Right atrium auricular region (tissue), 2 donors: ENCODE measurements at regions not wholly inside any gene's neighbourhood (a gene's known extent, or its start where the extent isn't known, plus 50 kb on each side); places are given as distances from the start of the nearest gene placed in this dataset.
"Not testable (repeated sequence)": the region's sequence is repeated elsewhere in the genome, so short reads cannot be mapped to it uniquely, and the experiment has no call there.

Experiments
- DNase-seq: peaks from one replicate; pipeline ENCODE4 v3.0.0-alpha.2; 2019; ENCODE audit warnings: low spot score
- H3K27ac ChIP-seq, 2 donors: fragments of 200-600 bp; sonication (generic); 1 replicate in 1 of 2; 2 replicates in 1 of 2; pipeline ENCODE4 v1.5.1; 2016 to 2019
- H3K27me3 ChIP-seq, 2 donors: fragments of 200-600 bp; sonication (generic); one replicate each; pipeline versions ENCODE4 v1.5.1 to v1.6.0; 2017 to 2019
- H3K36me3 ChIP-seq: fragments of 200-600 bp; sonication (generic); one replicate; pipeline ENCODE4 v1.5.1; 2016
- H3K4me1 ChIP-seq, 2 donors: fragments of 200-600 bp; sonication (generic); one replicate each; pipeline versions ENCODE4 v1.5.1 to v1.6.0; 2017 to 2019
- H3K4me3 ChIP-seq, 2 donors: fragments of 200-600 bp; sonication (generic); 1 replicate in 1 of 2; 2 replicates in 1 of 2; pipeline ENCODE4 v1.5.1; 2017 to 2019; ENCODE audit warnings: mild to moderate bottlenecking in 1 of 2, moderate library complexity in 1 of 2
- H3K9me3 ChIP-seq, 2 donors: fragments of 200-600 bp; sonication (generic); one replicate each; pipeline ENCODE4 v1.5.1; 2019
- CTCF ChIP-seq, 2 donors: fragments of 200-600 bp; sonication (generic); IDR thresholded peaks; one replicate each; pipeline ENCODE4 v1.5.1; 2019; ENCODE audit warnings: antibody characterized with exemption in 2 of 2

DNA sequence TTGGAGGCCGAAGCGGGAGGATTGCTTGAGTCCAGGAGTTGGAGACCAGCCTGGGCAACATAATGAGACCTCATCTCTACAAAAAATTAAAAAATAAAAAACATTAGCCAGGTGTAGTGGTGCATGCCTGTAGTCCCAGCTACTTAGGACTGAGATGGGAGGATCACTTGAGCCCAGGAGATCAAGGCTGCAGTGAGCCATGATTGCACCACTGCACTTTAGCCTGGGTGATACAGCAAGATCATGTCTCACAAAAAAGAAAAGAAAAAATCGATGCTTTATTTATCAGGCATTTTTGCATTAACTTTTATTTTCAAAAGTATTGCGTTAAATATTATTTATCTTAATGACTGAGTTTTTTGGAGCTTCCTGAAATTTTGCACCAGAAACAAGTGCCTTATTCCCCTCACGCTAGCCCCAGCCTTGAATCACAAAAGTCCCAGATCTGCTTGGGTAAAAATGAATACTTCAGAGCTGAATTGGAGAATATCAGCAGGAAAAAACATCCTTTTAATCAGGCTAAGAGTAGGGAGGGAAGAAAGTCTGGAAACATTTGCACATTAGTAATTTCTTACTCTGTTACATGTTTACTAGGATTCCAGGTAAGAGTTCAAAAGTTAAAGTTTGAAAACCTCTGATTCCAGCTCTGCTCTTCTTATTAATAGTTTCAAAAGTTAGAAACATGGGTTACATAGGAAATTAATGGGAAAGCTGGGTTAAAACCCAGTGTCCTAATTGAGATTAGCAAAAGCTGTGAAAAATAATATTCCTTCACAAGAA is 111.4 kb upstream of the FOXN2 start:
- H3K4me1 ChIP-seq: no peaks in the 10 kb centered on the region
- TF ChIP-seq CTCF (IDR thresholded peaks at IDR 0.05): no peak
- DNase-seq: no peak
- no peak overlapping the region for H3K27ac ChIP-seq
- H3K4me3 ChIP-seq: no peak overlapping the region
- H3K27me3 ChIP-seq: no peaks in the 10 kb centered on the region
- H3K9me3 ChIP-seq: no peaks in the 10 kb centered on the region
- no peaks in the 10 kb centered on the region for H3K36me3 ChIP-seq

DNA sequence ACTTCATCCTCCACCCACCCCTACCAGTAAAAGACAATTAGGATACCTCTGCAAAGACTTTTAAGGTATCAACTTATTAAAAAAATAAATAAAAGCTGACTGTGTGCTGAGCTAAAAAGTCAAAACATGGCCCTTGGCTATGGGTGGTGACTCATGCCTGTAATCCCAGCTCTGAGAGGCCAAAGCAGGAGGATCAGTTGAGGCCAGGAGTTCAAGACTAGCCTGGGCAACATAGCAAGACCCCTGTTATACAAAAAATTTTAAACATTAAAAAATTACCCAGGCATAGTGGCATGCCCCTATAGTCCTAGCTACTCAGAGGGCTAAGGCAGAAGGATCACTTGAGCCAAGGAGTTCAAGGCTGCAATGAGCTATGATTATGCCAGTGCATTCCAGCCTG is 110.8 kb upstream of the FOXN2 start:
- Histone ChIP-seq H3K9me3 (no peaks in the 10 kb centered on the region), H3K27ac (no peak overlapping the region), H3K4me3 (no peak overlapping the region), H3K36me3 (no peaks in the 10 kb centered on the region), H3K4me1 (peaks cover 0 to under 1% of the 10 kb centered on the region in 2 donors), H3K27me3 (no peaks in the 10 kb centered on the region)
- no peak for DNase-seq
- TF ChIP-seq CTCF (IDR thresholded peaks at IDR 0.05): no peak

DNA sequence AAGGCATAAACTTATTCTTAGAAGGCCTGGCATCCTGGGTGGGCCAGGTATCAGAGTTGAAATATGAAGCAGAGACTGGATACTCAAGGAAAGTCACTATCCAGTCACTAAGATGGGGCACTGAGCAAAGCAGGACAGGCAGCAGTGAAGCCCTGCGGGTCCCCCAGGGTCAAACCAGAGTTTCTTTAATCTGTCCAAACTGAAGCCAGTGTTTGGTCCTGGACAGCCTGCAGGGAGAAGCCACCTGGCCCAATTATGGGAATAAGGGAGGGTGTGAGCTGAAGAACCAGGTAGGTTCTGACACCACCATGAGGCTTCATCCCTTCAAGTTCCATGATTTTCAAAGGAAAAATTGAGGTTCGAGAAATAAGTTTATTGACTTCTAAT is 109.7 kb upstream of the FOXN2 start:
- no peak for DNase-seq
- Histone ChIP-seq H3K4me3 (no peak overlapping the region), H3K27ac (no peak overlapping the region), H3K36me3 (no peaks in the 10 kb centered on the region), H3K9me3 (no peaks in the 10 kb centered on the region), H3K27me3 (no peaks in the 10 kb centered on the region), H3K4me1 (peaks cover 0 to 11% of the 10 kb centered on the region in 2 donors)
- TF ChIP-seq CTCF (IDR thresholded peaks at IDR 0.05): no peak

- no peak overlapping the region for H3K27ac ChIP-seq
- no peak overlapping the region for H3K4me3 ChIP-seq
- H3K9me3 ChIP-seq: no peaks in the 10 kb centered on the region
- TF ChIP-seq CTCF (IDR thresholded peaks at IDR 0.05): no peak
- no peak for DNase-seq
- no peaks in the 10 kb centered on the region for H3K36me3 ChIP-seq
- no peaks in the 10 kb centered on the region for H3K27me3 ChIP-seq
- peaks cover 0 to 11% of the 10 kb centered on the region in 2 donors for H3K4me1 ChIP-seq
Observed at GRCh38 chr2:48205137-48205798, 109.2 kb upstream of the FOXN2 start.

GRCh38 chr2:48206056-48206656 is 108.3 kb upstream of the FOXN2 start:
- H3K36me3 ChIP-seq, DNase-seq, H3K27ac ChIP-seq, H3K9me3 ChIP-seq, H3K27me3 ChIP-seq, H3K4me3 ChIP-seq: not testable (repeated sequence)
- H3K4me1 ChIP-seq: peaks cover 0 to 11% of the 10 kb centered on the region in 2 donors

- Histone ChIP-seq H3K36me3 (no peaks in the 10 kb centered on the region), H3K27me3 (no peaks in the 10 kb centered on the region), H3K9me3 (no peaks in the 10 kb centered on the region), H3K4me1 (peaks cover 0 to 11% of the 10 kb centered on the region in 2 donors), H3K27ac (no peak overlapping the region), H3K4me3 (no peak overlapping the region)
- no peak for DNase-seq
- TF ChIP-seq CTCF (IDR thresholded peaks at IDR 0.05): no peak
Observed at GRCh38 chr2:48207201-48207641, 107.3 kb upstream of the FOXN2 start.
